ENCODE measurements at regions not wholly inside any gene's neighbourhood (a gene's known extent, or its start where the extent isn't known, plus 50 kb on each side); places are given as distances from the start of the nearest gene placed in this dataset.

GRCh38 chrX:104335756-104336155 is 81.0 kb upstream of the ESX1 start:
- Mint-ChIP-seq H3K27me3 (no peaks in the 10 kb centered on the region), H3K27ac (no peak overlapping the region), H3K4me3 (no peak overlapping the region), H3K4me1 (ENCODE audit: unreplicated experiment) (no peaks in the 10 kb centered on the region), H3K36me3 (no peaks in the 10 kb centered on the region), H3K9me3 (no peaks in the 10 kb centered on the region)
- no peak for DNase-seq (ENCODE audit: extremely low spot score, unreplicated experiment)
- TF ChIP-seq CTCF (conservative IDR thresholded peaks at IDR 0.05), result no peak

- Mint-ChIP-seq H3K27me3 (no peaks in the 10 kb centered on the region), H3K4me1 (ENCODE audit: unreplicated experiment) (no peaks in the 10 kb centered on the region), H3K36me3 (no peaks in the 10 kb centered on the region), H3K9me3 (no peaks in the 10 kb centered on the region), H3K27ac (no peak overlapping the region), H3K4me3 (no peak overlapping the region)
- no peak for TF ChIP-seq CTCF (conservative IDR thresholded peaks at IDR 0.05)
- DNase-seq (ENCODE audit: extremely low spot score, unreplicated experiment), result no peak
These were observed 80.2 kb upstream of the ESX1 start for GRCh38 chrX:104334971-104335370.

- Mint-ChIP-seq H3K36me3 (no peaks in the 10 kb centered on the region), H3K9me3 (no peaks in the 10 kb centered on the region), H3K27ac (no peak overlapping the region), H3K4me3 (no peak overlapping the region), H3K4me1 (ENCODE audit: unreplicated experiment) (no peaks in the 10 kb centered on the region), H3K27me3 (no peaks in the 10 kb centered on the region)
- no peak for DNase-seq (ENCODE audit: extremely low spot score, unreplicated experiment)
- TF ChIP-seq CTCF (conservative IDR thresholded peaks at IDR 0.05), result no peak
These were observed 76.2 kb upstream of the ESX1 start for GRCh38 chrX:104330966-104331365.

GRCh38 chrX:104329731-104330130 is 75.0 kb upstream of the ESX1 start:
- DNase-seq (ENCODE audit: extremely low spot score, unreplicated experiment), result no peak
- no peaks in the 10 kb centered on the region for H3K36me3 Mint-ChIP-seq
- no peak for TF ChIP-seq CTCF (conservative IDR thresholded peaks at IDR 0.05)
- no peak overlapping the region for H3K27ac Mint-ChIP-seq
- peaks cover 5% of the 10 kb centered on the region for H3K9me3 Mint-ChIP-seq
- no peaks in the 10 kb centered on the region for H3K27me3 Mint-ChIP-seq
- H3K4me1 Mint-ChIP-seq (ENCODE audit: unreplicated experiment), result no peaks in the 10 kb centered on the region
- H3K4me3 Mint-ChIP-seq, result no peak overlapping the region

- no peaks in the 10 kb centered on the region for H3K36me3 Mint-ChIP-seq
- DNase-seq (ENCODE audit: extremely low spot score, unreplicated experiment), result no peak
- TF ChIP-seq CTCF (conservative IDR thresholded peaks at IDR 0.05), result no peak
- H3K4me1 Mint-ChIP-seq (ENCODE audit: unreplicated experiment), result no peaks in the 10 kb centered on the region
- peaks cover 5% of the 10 kb centered on the region for H3K9me3 Mint-ChIP-seq
- H3K27me3 Mint-ChIP-seq, result no peaks in the 10 kb centered on the region
- H3K4me3 Mint-ChIP-seq, result no peak overlapping the region
- H3K27ac Mint-ChIP-seq, result no peak overlapping the region
These were observed 70.5 kb upstream of the ESX1 start for GRCh38 chrX:104325213-104325585.

All from type B pancreatic cell (in vitro differentiated cells).